B cell (primary cell): ENCODE measurements at regions not wholly inside any gene's neighbourhood (a gene's known extent, or its start where the extent isn't known, plus 50 kb on each side); places are given as distances from the start of the nearest gene placed in this dataset.
"Not testable (repeated sequence)": the region's sequence is repeated elsewhere in the genome, so short reads cannot be mapped to it uniquely, and the experiment has no call there.

ENCODE experiments used
- ATAC-seq: fragments of 200-7000 bp; cut with Tn5 transposase; one replicate; pipeline ENCODE4 v1.10.0; 2021; ENCODE audit warnings: low read depth, mild to moderate bottlenecking, moderate number of reproducible peaks, moderate library complexity
- CTCF ChIA-PET: fragments of 350-600 bp; sonication (Branson Sonifier 250); formaldehyde crosslinking; loops from one replicate; lab custom pipeline; 2021; ENCODE audit warnings: antibody characterized with exemption, inconsistent platforms; lab: Charles Lee
- POLR2A ChIA-PET: fragments of 350-600 bp; sonication (Branson Sonifier 250); formaldehyde crosslinking; loops from one replicate; lab custom pipeline; 2021; ENCODE audit warnings: antibody characterized with exemption; lab: Charles Lee
- DNase-seq: peaks from one replicate; pipeline ENCODE4 v3.0.0; 2013
- H2AFZ ChIP-seq: 2 replicates; pipeline ENCODE4 v1.6.1; 2012; ENCODE audit warnings: mild to moderate bottlenecking, low read depth, low read length; ENCODE audit not compliant: insufficient read depth, poor library complexity, severe bottlenecking
- H3K27ac ChIP-seq, 2 donors: 1 replicate in 1 of 2; 2 replicates in 1 of 2; pipeline ENCODE4 v1.5.1; 2012 to 2013; ENCODE audit warnings: low read length in 2 of 2, mild to moderate bottlenecking in 2 of 2, moderate library complexity in 1 of 2
- H3K27me3 ChIP-seq, 4 experiments: fragments of 200-600 bp in 1 of 4; sonication (generic) in 1 of 4; replicated peaks in 1 of 4; 1 replicate in 2 of 4; 2 replicates in 2 of 4; pipeline versions ENCODE4 v1.6.1 to v1.7.0; 2013 to 2016; ENCODE audit warnings: low read length in 3 of 4, mild to moderate bottlenecking in 2 of 4, mixed read lengths in 1 of 4, moderate library complexity in 1 of 4; ENCODE audit not compliant: insufficient read depth in 4 of 4, control insufficient read depth in 3 of 4; ENCODE audit errors: control extremely low read depth in 1 of 4
- H3K36me3 ChIP-seq, 2 experiments: replicated peaks in 1 of 2; 1 replicate in 1 of 2; 2 replicates in 1 of 2; pipeline versions ENCODE4 v1.6.1 to v1.7.1; 2013; ENCODE audit warnings: low read length in 1 of 2; ENCODE audit not compliant: insufficient read depth in 2 of 2, control insufficient read depth in 1 of 2; ENCODE audit errors: control extremely low read depth in 1 of 2, extremely low read depth in 1 of 2
- H3K4me1 ChIP-seq, 2 donors: fragments of 200-600 bp in 1 of 2; sonication (generic) in 1 of 2; 1 replicate in 1 of 2; 2 replicates in 1 of 2; pipeline versions ENCODE4 v1.5.1 to v1.6.1; 2013 to 2017; ENCODE audit warnings: low read length in 2 of 2; ENCODE audit not compliant: control insufficient read depth in 2 of 2, insufficient read depth in 2 of 2
- H3K4me2 ChIP-seq: replicated peaks from 2 replicates; pipeline ENCODE3; 2012; ENCODE audit warnings: mild to moderate bottlenecking, low read depth, low read length; ENCODE audit not compliant: poor library complexity, severe bottlenecking
- H3K4me3 ChIP-seq, 5 experiments: fragments of 200-600 bp in 1 of 5; sonication (generic) in 1 of 5; 1 replicate in 3 of 5; 2 replicates in 2 of 5; pipeline versions ENCODE4 v1.5.1 to v1.7.0; 2011 to 2016; ENCODE audit warnings: low read length in 4 of 5, mild to moderate bottlenecking in 4 of 5, low read depth in 2 of 5, control low read depth in 1 of 5, moderate library complexity in 1 of 5; ENCODE audit not compliant: insufficient read depth in 1 of 5; ENCODE audit errors: control extremely low read depth in 1 of 5, extremely low read depth in 1 of 5
- H3K79me2 ChIP-seq: fragments of 200-600 bp; sonication (generic); one replicate; pipeline ENCODE4 v1.6.0; 2016; ENCODE audit warnings: low read length; ENCODE audit not compliant: control insufficient read depth, insufficient read depth
- H3K9ac ChIP-seq: fragments of 200-600 bp; sonication (generic); 2 replicates; pipeline ENCODE4 v1.6.1; 2017; ENCODE audit warnings: mild to moderate bottlenecking, low read length, moderate library complexity
- H3K9me3 ChIP-seq, 3 donors: one replicate each; pipeline versions ENCODE4 v1.6.1 to v1.7.1; 2013; ENCODE audit warnings: low read length in 2 of 3; ENCODE audit not compliant: control insufficient read depth in 2 of 3, insufficient read depth in 1 of 3; ENCODE audit errors: control extremely low read depth in 1 of 3
- H4K20me1 ChIP-seq: 2 replicates; pipeline ENCODE4 v1.6.0; 2012; ENCODE audit warnings: mild to moderate bottlenecking, low read length; ENCODE audit not compliant: insufficient read depth, control insufficient read depth, poor library complexity, severe bottlenecking
- H3K27ac Mint-ChIP-seq: one replicate; pipeline ENCODE4 v1.8.0; 2021; ENCODE audit warnings: mixed read lengths
- H3K27me3 Mint-ChIP-seq: one replicate; pipeline ENCODE4 v1.8.0; 2021; ENCODE audit warnings: mixed read lengths
- H3K4me1 Mint-ChIP-seq: one replicate; pipeline ENCODE4 v1.8.0; 2021; ENCODE audit warnings: mixed read lengths
- H3K4me3 Mint-ChIP-seq: one replicate; pipeline ENCODE4 v1.8.0; 2021; ENCODE audit warnings: mixed read lengths
- H3K9me3 Mint-ChIP-seq: one replicate; pipeline ENCODE4 v1.8.0; 2022; ENCODE audit warnings: mixed read lengths; ENCODE audit not compliant: insufficient read depth
- EZH2 ChIP-seq: IDR thresholded peaks from 2 replicates; pipeline ENCODE4 v1.6.1; 2012; ENCODE audit warnings: borderline replicate concordance, low read depth, mild to moderate bottlenecking, moderate library complexity, low read length; ENCODE audit not compliant: insufficient read depth, poor library complexity, severe bottlenecking
- WGBS: methylation state at CpG from one replicate; pipeline ENCODE4 v1.1.5; 2013; ENCODE audit warnings: missing lambda C conversion rate; ENCODE audit not compliant: insufficient coverage; 5-methylcytosine and 5-hydroxymethylcytosine counted together
- intact Hi-C: fragments of 100-400 bp; cut with micrococcal nuclease; formaldehyde crosslinking; loops from one replicate; pipeline ENCODE4 v1.10.0; 2022
- TF ChIP-seq, protein P1 (sequence below): fragments of 200-600 bp; IDR thresholded peaks from one replicate; pipeline ENCODE4 v1.8.0; 2022; ENCODE audit warnings: antibody characterized with exemption, mild to moderate bottlenecking

DNA sequence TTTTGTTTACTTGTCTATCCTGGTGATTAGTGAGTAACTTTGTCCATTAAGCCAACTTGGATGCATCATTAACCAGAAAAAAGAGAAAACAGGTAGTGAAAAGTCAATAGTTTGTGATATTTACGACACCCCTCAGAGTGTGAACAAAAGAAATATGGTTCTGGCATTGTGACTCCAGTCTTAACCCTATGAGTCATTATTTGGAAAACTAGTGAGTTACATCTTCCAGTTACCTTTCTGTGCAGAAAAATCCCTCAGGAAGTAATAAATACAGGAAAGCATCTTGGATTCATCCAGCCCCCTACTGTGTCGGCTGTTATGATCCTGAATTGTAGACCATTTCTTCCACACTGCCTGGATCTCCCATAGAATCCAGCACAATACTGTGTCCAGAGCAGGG lies 379.1 kb downstream of the GALC start:
- no peaks in the 10 kb centered on the region for H3K79me2 ChIP-seq
- H4K20me1 ChIP-seq = no peaks in the 10 kb centered on the region
- no peak overlapping the region for H3K27ac ChIP-seq
- DNase-seq (no peak), ATAC-seq (no peak)
- no peak overlapping the region for H3K4me2 ChIP-seq
- Mint-ChIP-seq H3K4me1 (no peaks in the 10 kb centered on the region), H3K9me3 (peaks cover 3% of the 10 kb centered on the region), H3K4me3 (no peak overlapping the region), H3K27ac (no peak overlapping the region), H3K27me3 (no peaks in the 10 kb centered on the region)
- ChIA-PET POLR2A (no interaction called here), CTCF (no interaction called here)
- WGBS = 91% methylated on average over 1 of the region's 2 CpGs
- intact Hi-C loops = no loop called here
- H3K9me3 ChIP-seq = no peaks in the 10 kb centered on the region
- no peaks in the 10 kb centered on the region for H3K27me3 ChIP-seq
- TF ChIP-seq EZH2 = no peak
- TF ChIP-seq, protein P1, sequence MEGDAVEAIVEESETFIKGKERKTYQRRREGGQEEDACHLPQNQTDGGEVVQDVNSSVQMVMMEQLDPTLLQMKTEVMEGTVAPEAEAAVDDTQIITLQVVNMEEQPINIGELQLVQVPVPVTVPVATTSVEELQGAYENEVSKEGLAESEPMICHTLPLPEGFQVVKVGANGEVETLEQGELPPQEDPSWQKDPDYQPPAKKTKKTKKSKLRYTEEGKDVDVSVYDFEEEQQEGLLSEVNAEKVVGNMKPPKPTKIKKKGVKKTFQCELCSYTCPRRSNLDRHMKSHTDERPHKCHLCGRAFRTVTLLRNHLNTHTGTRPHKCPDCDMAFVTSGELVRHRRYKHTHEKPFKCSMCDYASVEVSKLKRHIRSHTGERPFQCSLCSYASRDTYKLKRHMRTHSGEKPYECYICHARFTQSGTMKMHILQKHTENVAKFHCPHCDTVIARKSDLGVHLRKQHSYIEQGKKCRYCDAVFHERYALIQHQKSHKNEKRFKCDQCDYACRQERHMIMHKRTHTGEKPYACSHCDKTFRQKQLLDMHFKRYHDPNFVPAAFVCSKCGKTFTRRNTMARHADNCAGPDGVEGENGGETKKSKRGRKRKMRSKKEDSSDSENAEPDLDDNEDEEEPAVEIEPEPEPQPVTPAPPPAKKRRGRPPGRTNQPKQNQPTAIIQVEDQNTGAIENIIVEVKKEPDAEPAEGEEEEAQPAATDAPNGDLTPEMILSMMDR = no peak
- no peak overlapping the region for H3K9ac ChIP-seq
- no peak overlapping the region for H3K4me3 ChIP-seq
- no peaks in the 10 kb centered on the region for H3K4me1 ChIP-seq
- no peaks in the 10 kb centered on the region for H3K36me3 ChIP-seq
- H2AFZ ChIP-seq = no peak overlapping the region

DNA sequence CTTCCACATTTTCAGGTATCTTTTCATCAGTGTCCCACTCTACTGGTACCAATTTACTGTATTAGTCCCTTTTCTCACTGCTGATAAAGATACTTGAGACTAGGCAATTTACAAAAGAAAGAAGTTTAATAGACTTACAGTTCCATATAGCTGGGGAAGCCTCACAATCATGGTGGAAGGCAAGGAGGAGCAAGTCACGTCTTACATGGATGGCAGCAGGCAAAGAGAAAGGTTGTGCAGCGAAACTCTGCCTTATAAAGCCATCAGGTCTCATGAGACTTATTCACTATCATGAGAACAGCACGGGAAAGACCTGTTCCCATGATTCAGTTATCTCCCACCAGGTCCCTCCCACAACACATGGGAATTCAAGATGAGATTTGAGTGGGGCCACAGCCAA lies 385.9 kb downstream of the GALC start:
- H3K9me3 ChIP-seq, ATAC-seq, H3K27me3 ChIP-seq, H3K4me2 ChIP-seq, H3K9ac ChIP-seq, H3K4me1 Mint-ChIP-seq, H3K4me3 Mint-ChIP-seq, H3K4me1 ChIP-seq, CTCF ChIA-PET, DNase-seq, H3K79me2 ChIP-seq, H3K27ac Mint-ChIP-seq, H4K20me1 ChIP-seq, H3K27me3 Mint-ChIP-seq, H3K4me3 ChIP-seq, H3K36me3 ChIP-seq, POLR2A ChIA-PET, H2AFZ ChIP-seq, H3K27ac ChIP-seq, intact Hi-C loops: not testable (repeated sequence)
- H3K9me3 Mint-ChIP-seq = peaks cover 12% of the 10 kb centered on the region
- WGBS = 72% methylated on average over 2 of the region's 3 CpGs
